Osteoblast (primary cell): ENCODE measurements at regions not wholly inside any gene's neighbourhood (a gene's known extent, or its start where the extent isn't known, plus 50 kb on each side); places are given as distances from the start of the nearest gene placed in this dataset.
"Not testable (repeated sequence)": the region's sequence is repeated elsewhere in the genome, so short reads cannot be mapped to it uniquely, and the experiment has no call there.

Experiments used
- DNase-seq: peaks from one replicate; pipeline ENCODE4 v3.0.0; 2011; ENCODE audit warnings: low spot score, mixed read lengths; ENCODE audit not compliant: insufficient read length; ENCODE audit errors: missing footprints
- H2AFZ ChIP-seq: 2 replicates; pipeline ENCODE4 v1.6.0; 2011; ENCODE audit warnings: mild to moderate bottlenecking, low read length
- H3K27ac ChIP-seq: 2 replicates; pipeline ENCODE4 v1.5.1; 2011; ENCODE audit warnings: mild to moderate bottlenecking, low read depth, low read length, moderate library complexity
- H3K27me3 ChIP-seq: 2 replicates; pipeline ENCODE4 v1.6.0; 2012; ENCODE audit warnings: mild to moderate bottlenecking, control low read depth, inconsistent platforms, low read length, moderate library complexity; ENCODE audit not compliant: insufficient read depth
- H3K36me3 ChIP-seq: 2 replicates; pipeline ENCODE4 v1.5.1; 2011; ENCODE audit warnings: mild to moderate bottlenecking, low read length, control low read depth, moderate library complexity; ENCODE audit not compliant: insufficient read depth
- H3K4me1 ChIP-seq: 2 replicates; pipeline ENCODE4 v1.5.1; 2011; ENCODE audit warnings: mild to moderate bottlenecking, low read length, control low read depth, moderate library complexity; ENCODE audit not compliant: insufficient read depth
- H3K4me2 ChIP-seq: 2 replicates; pipeline ENCODE4 v1.6.0; 2011; ENCODE audit warnings: mild to moderate bottlenecking, low read length; ENCODE audit not compliant: insufficient read depth
- H3K4me3 ChIP-seq: fragments of 200-600 bp; sonication (generic); 3 replicates; pipeline ENCODE4 v1.5.1; 2012; ENCODE audit warnings: mild to moderate bottlenecking, low read length, inconsistent platforms; ENCODE audit not compliant: insufficient read depth
- H3K79me2 ChIP-seq: 2 replicates; pipeline ENCODE4 v1.6.0; 2012; ENCODE audit warnings: mild to moderate bottlenecking, low read length, control low read depth, inconsistent platforms; ENCODE audit not compliant: insufficient read depth
- H3K9me3 ChIP-seq: 2 replicates; pipeline ENCODE4 v1.5.1; 2011; ENCODE audit warnings: low read depth, low read length, control low read depth
- H4K20me1 ChIP-seq: 2 replicates; pipeline ENCODE4 v1.6.0; 2012; ENCODE audit warnings: mild to moderate bottlenecking, low read length, control low read depth; ENCODE audit not compliant: insufficient read depth
- TF ChIP-seq, protein P1 (sequence below): IDR thresholded peaks from 2 replicates; pipeline ENCODE4 v1.5.1; 2011; ENCODE audit warnings: mild to moderate bottlenecking, low read depth, low read length, moderate library complexity; ENCODE audit errors: extremely low read depth

DNA sequence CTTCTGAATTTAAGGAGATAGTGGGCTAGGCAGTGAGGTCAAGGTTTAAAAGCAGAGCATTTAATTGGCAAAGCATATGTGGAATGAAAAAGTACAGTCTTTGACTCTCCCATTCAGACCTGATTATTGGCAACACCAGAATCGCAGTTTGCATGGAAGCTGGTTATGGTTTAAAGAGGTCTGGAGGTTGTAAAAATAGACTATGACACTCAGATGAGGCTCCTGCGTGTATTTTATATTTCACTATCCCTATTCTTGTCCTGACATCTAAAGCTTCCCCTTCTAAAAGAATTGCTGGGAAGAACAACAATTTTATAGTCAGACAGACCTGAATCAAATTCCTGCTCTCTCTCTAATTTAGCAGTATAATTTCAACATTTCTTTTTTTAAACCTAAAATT lies 302.9 kb downstream of the PCDH7 start:
- no peaks in the 10 kb centered on the region for H3K27me3 ChIP-seq
- no peaks in the 10 kb centered on the region for H3K4me1 ChIP-seq
- H3K9me3 ChIP-seq = peaks cover 2% of the 10 kb centered on the region
- H3K36me3 ChIP-seq = no peaks in the 10 kb centered on the region
- DNase-seq = no peak
- H3K27ac ChIP-seq = no peak overlapping the region
- no peaks in the 10 kb centered on the region for H4K20me1 ChIP-seq
- TF ChIP-seq, protein P1, sequence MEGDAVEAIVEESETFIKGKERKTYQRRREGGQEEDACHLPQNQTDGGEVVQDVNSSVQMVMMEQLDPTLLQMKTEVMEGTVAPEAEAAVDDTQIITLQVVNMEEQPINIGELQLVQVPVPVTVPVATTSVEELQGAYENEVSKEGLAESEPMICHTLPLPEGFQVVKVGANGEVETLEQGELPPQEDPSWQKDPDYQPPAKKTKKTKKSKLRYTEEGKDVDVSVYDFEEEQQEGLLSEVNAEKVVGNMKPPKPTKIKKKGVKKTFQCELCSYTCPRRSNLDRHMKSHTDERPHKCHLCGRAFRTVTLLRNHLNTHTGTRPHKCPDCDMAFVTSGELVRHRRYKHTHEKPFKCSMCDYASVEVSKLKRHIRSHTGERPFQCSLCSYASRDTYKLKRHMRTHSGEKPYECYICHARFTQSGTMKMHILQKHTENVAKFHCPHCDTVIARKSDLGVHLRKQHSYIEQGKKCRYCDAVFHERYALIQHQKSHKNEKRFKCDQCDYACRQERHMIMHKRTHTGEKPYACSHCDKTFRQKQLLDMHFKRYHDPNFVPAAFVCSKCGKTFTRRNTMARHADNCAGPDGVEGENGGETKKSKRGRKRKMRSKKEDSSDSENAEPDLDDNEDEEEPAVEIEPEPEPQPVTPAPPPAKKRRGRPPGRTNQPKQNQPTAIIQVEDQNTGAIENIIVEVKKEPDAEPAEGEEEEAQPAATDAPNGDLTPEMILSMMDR = no peak
- no peak overlapping the region for H3K4me3 ChIP-seq
- H3K79me2 ChIP-seq = no peaks in the 10 kb centered on the region
- no peak overlapping the region for H2AFZ ChIP-seq
- no peak overlapping the region for H3K4me2 ChIP-seq

DNA sequence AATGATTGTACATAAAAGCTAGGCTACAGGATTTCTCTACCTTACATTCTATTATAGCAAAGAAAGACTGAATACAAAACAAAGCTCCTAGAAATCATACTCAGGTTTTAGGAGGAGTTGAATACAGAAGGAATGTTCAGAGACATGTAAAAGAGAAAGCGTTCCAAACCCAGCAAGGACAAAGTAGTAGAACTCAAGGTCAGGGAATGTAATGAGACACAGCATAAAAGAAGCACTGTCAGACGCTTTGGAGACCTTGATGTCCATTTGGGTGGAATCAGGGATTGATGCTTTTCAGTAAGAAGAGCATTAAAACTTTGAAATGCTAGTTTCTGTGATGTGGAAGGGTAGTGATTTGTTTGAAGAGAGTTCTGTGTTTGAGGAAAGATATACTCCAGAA lies 303.6 kb downstream of the PCDH7 start:
- H3K79me2 ChIP-seq = no peaks in the 10 kb centered on the region
- no peaks in the 10 kb centered on the region for H3K27me3 ChIP-seq
- H3K4me3 ChIP-seq = no peak overlapping the region
- H3K27ac ChIP-seq = no peak overlapping the region
- H3K36me3 ChIP-seq = no peaks in the 10 kb centered on the region
- H3K4me2 ChIP-seq = no peak overlapping the region
- H2AFZ ChIP-seq = no peak overlapping the region
- TF ChIP-seq, protein P1 = no peak
- peaks cover 2% of the 10 kb centered on the region for H3K9me3 ChIP-seq
- no peaks in the 10 kb centered on the region for H3K4me1 ChIP-seq
- H4K20me1 ChIP-seq = no peaks in the 10 kb centered on the region
- no peak for DNase-seq

DNA sequence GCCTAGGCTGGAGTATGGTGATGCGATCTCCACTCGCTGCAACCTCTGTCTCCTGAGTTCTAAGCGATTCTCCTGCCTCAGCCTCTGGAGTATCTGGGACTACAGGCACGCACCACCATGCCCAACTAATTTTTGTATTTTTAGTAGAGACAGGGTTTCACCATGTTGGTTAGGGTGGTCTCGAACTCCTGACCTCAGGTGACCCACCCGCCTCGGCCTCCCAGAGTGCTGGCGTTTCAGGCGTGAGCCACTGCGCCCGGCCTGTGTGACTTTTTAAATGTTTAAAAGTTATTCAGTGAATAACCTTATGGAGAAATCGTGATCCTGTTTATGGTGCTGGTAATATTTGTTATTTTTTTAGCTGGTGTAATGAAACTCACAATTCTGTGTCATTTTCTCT lies 304.6 kb downstream of the PCDH7 start:
- not testable (repeated sequence) for H3K79me2 ChIP-seq

DNA sequence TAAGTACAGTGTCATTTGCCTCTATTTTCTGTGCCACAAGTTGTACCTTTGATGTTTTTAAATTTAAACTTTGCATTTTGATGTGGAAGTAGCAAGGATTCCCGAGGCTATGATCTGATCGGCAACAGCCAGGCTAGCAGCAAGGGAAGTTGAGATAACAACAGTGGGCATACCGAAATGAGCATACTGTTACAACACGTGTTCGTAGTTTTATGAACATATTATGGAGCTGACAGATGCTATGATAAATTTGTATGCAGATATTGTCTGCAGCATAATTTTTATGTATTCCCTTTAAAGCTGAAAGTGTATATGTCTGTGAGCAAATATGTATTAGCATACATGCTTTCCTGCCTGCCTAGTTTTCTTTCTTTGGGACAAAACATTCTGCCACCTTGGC lies 306.1 kb downstream of the PCDH7 start:
- TF ChIP-seq, protein P1 = no peak
- Histone ChIP-seq H3K79me2 (no peaks in the 10 kb centered on the region), H3K4me2 (no peak overlapping the region), H3K4me1 (no peaks in the 10 kb centered on the region), H3K27me3 (no peaks in the 10 kb centered on the region), H4K20me1 (no peaks in the 10 kb centered on the region), H3K4me3 (no peak overlapping the region), H3K9me3 (peaks cover 2% of the 10 kb centered on the region), H2AFZ (no peak overlapping the region), H3K36me3 (no peaks in the 10 kb centered on the region), H3K27ac (no peak overlapping the region)
- no peak for DNase-seq

More for the DNA sequence above, 304.6 kb downstream of the PCDH7 start:
- not testable (repeated sequence) for H3K36me3 ChIP-seq, H2AFZ ChIP-seq, H3K4me2 ChIP-seq, H4K20me1 ChIP-seq, H3K9me3 ChIP-seq, DNase-seq, H3K4me3 ChIP-seq, H3K27ac ChIP-seq, H3K4me1 ChIP-seq, H3K27me3 ChIP-seq
